Lower leg skin (tissue), 4 donors: ENCODE measurements at regions not wholly inside any gene's neighbourhood (a gene's known extent, or its start where the extent isn't known, plus 50 kb on each side); places are given as distances from the start of the nearest gene placed in this dataset.

Experiments
- DNase-seq, 2 donors: peaks; one replicate each; pipeline ENCODE4 v3.0.0-alpha.2; 2019; ENCODE audit warnings: low spot score in 2 of 2
- H3K4me3 ChIP-seq: fragments of 200-600 bp; sonication (generic); 2 replicates; pipeline ENCODE4 v1.5.1; 2017; ENCODE audit warnings: mild to moderate bottlenecking, low read depth; ENCODE audit not compliant: poor library complexity, severe bottlenecking
- CTCF ChIP-seq, 3 donors: fragments of 450-650 bp; IDR thresholded peaks; one replicate each; pipeline ENCODE4 v1.5.1; 2016; ENCODE audit warnings: antibody characterized with exemption in 3 of 3, mild to moderate bottlenecking in 3 of 3, moderate library complexity in 2 of 3
- POLR2A ChIP-seq, 2 donors: fragments of 450-650 bp; IDR thresholded peaks; one replicate each; pipeline ENCODE4 v1.6.1; 2016 to 2017; ENCODE audit warnings: antibody characterized with exemption in 2 of 2, mild to moderate bottlenecking in 1 of 2, moderate library complexity in 1 of 2
- WGBS, 2 donors: methylation state at CpG; one replicate each; pipeline ENCODE4 v1.1.5; 2018; 5-methylcytosine and 5-hydroxymethylcytosine counted together
- intact Hi-C: fragments of 100-400 bp; cut with DNase I; formaldehyde crosslinking; loops from one replicate; pipeline ENCODE4 v1.15.0; 2023; ENCODE audit warnings: low total_unique reads

GRCh38 chr12:47557386-47557785 is 148.4 kb downstream of the RPAP3 start:
- DNase-seq = no peak
- 52 to 56% methylated on average over 5 of the region's 5 CpGs for WGBS, 2 donors
- intact Hi-C loops = no loop called here
- TF ChIP-seq POLR2A (IDR thresholded peaks at IDR 0.05) (no peak), CTCF (IDR thresholded peaks at IDR 0.05) (no peak)
- H3K4me3 ChIP-seq = no peak overlapping the region

- no peak overlapping the region for H3K4me3 ChIP-seq
- no peak for DNase-seq
- TF ChIP-seq CTCF (IDR thresholded peaks at IDR 0.05) (no peak), POLR2A (IDR thresholded peaks at IDR 0.05) (no peak)
- WGBS, 2 donors = 70 to 75% methylated on average over 4 of the region's 4 CpGs
- intact Hi-C loops = no loop called here
These were observed 149.4 kb downstream of the RPAP3 start for GRCh38 chr12:47556261-47557030.

- intact Hi-C loops = no loop called here
- H3K4me3 ChIP-seq = no peak overlapping the region
- no peak for DNase-seq
- 84 to 88% methylated on average over 3 of the region's 3 CpGs for WGBS, 2 donors
- no peak for TF ChIP-seq POLR2A (IDR thresholded peaks at IDR 0.05)
- no peak for TF ChIP-seq CTCF (IDR thresholded peaks at IDR 0.05)
These were observed 151.7 kb downstream of the RPAP3 start for GRCh38 chr12:47554046-47554653.

- 80 to 86% methylated on average over 3 of the region's 3 CpGs for WGBS, 2 donors
- no peak overlapping the region for H3K4me3 ChIP-seq
- no peak for DNase-seq
- no peak for TF ChIP-seq CTCF (IDR thresholded peaks at IDR 0.05)
- no peak for TF ChIP-seq POLR2A (IDR thresholded peaks at IDR 0.05)
- intact Hi-C loops = no loop called here
These were observed 152.6 kb downstream of the RPAP3 start for GRCh38 chr12:47553266-47553665.

- TF ChIP-seq CTCF (IDR thresholded peaks at IDR 0.05) (no peak), POLR2A (IDR thresholded peaks at IDR 0.05) (no peak)
- intact Hi-C loops = no loop called here
- DNase-seq = no peak
- no peak overlapping the region for H3K4me3 ChIP-seq
- 49 to 50% methylated on average over 3 of the region's 3 CpGs for WGBS, 2 donors
These were observed 154.4 kb downstream of the RPAP3 start for GRCh38 chr12:47551426-47551851.
